ENCODE measurements at regions not wholly inside any gene's neighbourhood (a gene's known extent, or its start where the extent isn't known, plus 50 kb on each side); places are given as distances from the start of the nearest gene placed in this dataset.

DNA sequence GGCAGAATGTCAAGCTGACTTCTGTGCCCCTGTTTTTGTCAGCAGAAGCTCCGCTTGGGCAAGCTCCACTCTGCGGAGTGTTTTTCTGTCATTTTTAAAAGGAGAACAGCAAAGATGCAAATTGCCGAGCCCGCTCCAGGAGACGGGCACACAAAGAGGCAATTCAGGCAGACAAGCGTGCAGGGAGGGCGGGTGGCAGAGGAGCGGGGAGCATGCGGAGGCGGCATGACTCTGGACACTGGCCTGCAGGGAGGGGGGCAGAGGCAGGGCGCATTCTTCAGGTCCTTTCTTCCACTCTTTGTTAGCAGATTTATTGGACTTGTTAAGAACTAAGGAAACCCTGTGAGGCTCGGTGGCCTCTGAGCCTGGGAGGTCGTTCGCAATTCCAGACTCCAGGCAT lies 187.3 kb upstream of the RMST start:
- TF ChIP-seq, protein P1, sequence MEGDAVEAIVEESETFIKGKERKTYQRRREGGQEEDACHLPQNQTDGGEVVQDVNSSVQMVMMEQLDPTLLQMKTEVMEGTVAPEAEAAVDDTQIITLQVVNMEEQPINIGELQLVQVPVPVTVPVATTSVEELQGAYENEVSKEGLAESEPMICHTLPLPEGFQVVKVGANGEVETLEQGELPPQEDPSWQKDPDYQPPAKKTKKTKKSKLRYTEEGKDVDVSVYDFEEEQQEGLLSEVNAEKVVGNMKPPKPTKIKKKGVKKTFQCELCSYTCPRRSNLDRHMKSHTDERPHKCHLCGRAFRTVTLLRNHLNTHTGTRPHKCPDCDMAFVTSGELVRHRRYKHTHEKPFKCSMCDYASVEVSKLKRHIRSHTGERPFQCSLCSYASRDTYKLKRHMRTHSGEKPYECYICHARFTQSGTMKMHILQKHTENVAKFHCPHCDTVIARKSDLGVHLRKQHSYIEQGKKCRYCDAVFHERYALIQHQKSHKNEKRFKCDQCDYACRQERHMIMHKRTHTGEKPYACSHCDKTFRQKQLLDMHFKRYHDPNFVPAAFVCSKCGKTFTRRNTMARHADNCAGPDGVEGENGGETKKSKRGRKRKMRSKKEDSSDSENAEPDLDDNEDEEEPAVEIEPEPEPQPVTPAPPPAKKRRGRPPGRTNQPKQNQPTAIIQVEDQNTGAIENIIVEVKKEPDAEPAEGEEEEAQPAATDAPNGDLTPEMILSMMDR (IDR thresholded peaks at IDR 0.05; ENCODE audit: extremely low read depth in 1 of 2, insufficient read depth in 1 of 2, low read depth in 1 of 2, low read length in 2 of 2) = no peak
- TF ChIP-seq POLR2A (IDR thresholded peaks at IDR 0.05; ENCODE audit: low read depth, low read length) = no peak
- no peak for TF ChIP-seq EZH2 (IDR thresholded peaks at IDR 0.05; ENCODE audit: borderline replicate concordance, low read depth, low read length, severe bottlenecking)
- no peak for TF ChIP-seq JUN (IDR thresholded peaks at IDR 0.05; ENCODE audit: borderline replicate concordance, insufficient read depth, insufficient read length, low read depth)
- TF ChIP-seq, protein P2, sequence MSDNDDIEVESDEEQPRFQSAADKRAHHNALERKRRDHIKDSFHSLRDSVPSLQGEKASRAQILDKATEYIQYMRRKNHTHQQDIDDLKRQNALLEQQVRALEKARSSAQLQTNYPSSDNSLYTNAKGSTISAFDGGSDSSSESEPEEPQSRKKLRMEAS (IDR thresholded peaks at IDR 0.05; ENCODE audit: insufficient read depth, insufficient read length) = no peak
- no peak for TF ChIP-seq POLR2AphosphoS5 (IDR thresholded peaks at IDR 0.05; ENCODE audit: insufficient read depth, low read depth, low read length)
- TF ChIP-seq FOS (IDR thresholded peaks at IDR 0.05; ENCODE audit: borderline replicate concordance, insufficient read depth, low read length) = no peak
- TF ChIP-seq GATA2 (IDR thresholded peaks at IDR 0.05; ENCODE audit: insufficient read depth, insufficient read length, low read depth, low read length) = no peak
